Sigmoid colon (tissue), 3 donors: ENCODE measurements at regions not wholly inside any gene's neighbourhood (a gene's known extent, or its start where the extent isn't known, plus 50 kb on each side); places are given as distances from the start of the nearest gene placed in this dataset.

Experiments used
- CTCF ChIP-seq, 4 experiments: fragments of 450-650 bp in 3 of 4; fragments of 200-600 bp in 1 of 4; IDR thresholded peaks; one replicate each; pipeline ENCODE4 v1.5.1; 2016 to 2019; ENCODE audit warnings: antibody characterized with exemption in 4 of 4, mild to moderate bottlenecking in 3 of 4, moderate library complexity in 2 of 4
- POLR2A ChIP-seq, 2 donors: fragments of 450-650 bp; IDR thresholded peaks; one replicate each; pipeline ENCODE4 v1.6.1; 2016; ENCODE audit warnings: antibody characterized with exemption in 2 of 2, mild to moderate bottlenecking in 2 of 2, moderate library complexity in 2 of 2

- TF ChIP-seq CTCF (IDR thresholded peaks at IDR 0.05) (no peak), POLR2A (IDR thresholded peaks at IDR 0.05) (no peak)
Measured at GRCh38 chr3:168981396-168981795, 682.1 kb downstream of the MECOM start.
